H1 (cell line): ENCODE measurements at regions not wholly inside any gene's neighbourhood (a gene's known extent, or its start where the extent isn't known, plus 50 kb on each side); places are given as distances from the start of the nearest gene placed in this dataset.

Experiments used
- CTCF ChIA-PET: fragments of 300-600 bp; sonication (Branson Sonifier 250); formaldehyde crosslinking; loops from one replicate; lab custom pipeline; 2021; ENCODE audit not compliant: partially characterized antibody; lab: Charles Lee
- POLR2A ChIA-PET: fragments of 300-600 bp; sonication (Branson Sonifier 250); formaldehyde crosslinking; loops from one replicate; lab custom pipeline; 2021; ENCODE audit warnings: inconsistent platforms; ENCODE audit not compliant: partially characterized antibody; lab: Charles Lee
- DNase-seq, 2 experiments: peaks; one replicate each; pipeline versions ENCODE4 v3.0.0 to v3.0.0-alpha.2; 2010 to 2022; ENCODE audit warnings: low spot score in 2 of 2, low read depth in 1 of 2, mixed read lengths in 1 of 2
- FAIRE-seq: peaks from 2 replicates; lab custom pipeline; 2011; peaks lifted over from hg19 to GRCh38; lab: Jason Lieb, UNC
- H2AFZ ChIP-seq: 2 replicates; pipeline ENCODE4 v1.8.1; 2012; ENCODE audit warnings: low read length, inconsistent platforms
- H2AK5ac ChIP-seq: 2 replicates; pipeline ENCODE4 v1.6.1; 2013; ENCODE audit warnings: low read depth, low read length
- H2BK120ac ChIP-seq: replicated peaks from 2 replicates; pipeline ENCODE3; 2013; ENCODE audit warnings: low read depth, low read length, inconsistent platforms
- H2BK12ac ChIP-seq: 2 replicates; pipeline ENCODE4 v1.6.1; 2013; ENCODE audit warnings: low read depth, low read length
- H2BK15ac ChIP-seq: 2 replicates; pipeline ENCODE4 v1.6.1; 2013; ENCODE audit warnings: low read length
- H2BK20ac ChIP-seq: 2 replicates; pipeline ENCODE4 v1.6.1; 2013; ENCODE audit warnings: low read length
- H2BK5ac ChIP-seq: 2 replicates; pipeline ENCODE4 v1.6.1; 2013; ENCODE audit warnings: low read depth, low read length
- H3K14ac ChIP-seq: 2 replicates; pipeline ENCODE4 v1.6.1; 2013; ENCODE audit warnings: inconsistent platforms; ENCODE audit not compliant: insufficient read length
- H3K18ac ChIP-seq: 2 replicates; pipeline ENCODE4 v1.6.1; 2013; ENCODE audit warnings: low read length; ENCODE audit errors: extremely low read depth
- H3K23ac ChIP-seq: 2 replicates; pipeline ENCODE4 v1.6.1; 2013; ENCODE audit warnings: inconsistent platforms; ENCODE audit not compliant: insufficient read length
- H3K23me2 ChIP-seq: 2 replicates; pipeline ENCODE4 v1.6.1; 2013; ENCODE audit warnings: low read depth, low read length
- H3K27ac ChIP-seq: 2 replicates; pipeline ENCODE4 v1.6.1; 2011; ENCODE audit warnings: low read depth, low read length, inconsistent platforms
- H3K27me3 ChIP-seq, 4 experiments: replicated peaks in 1 of 4; 1 replicate in 1 of 4; 2 replicates in 3 of 4; pipeline versions ENCODE4 v1.6.1 to v1.8.1; 2011 to 2013; ENCODE audit warnings: low read length in 3 of 4, mild to moderate bottlenecking in 3 of 4, inconsistent platforms in 2 of 4, mixed read lengths in 2 of 4, moderate library complexity in 1 of 4; ENCODE audit not compliant: control insufficient read depth in 3 of 4, insufficient read depth in 3 of 4; ENCODE audit errors: extremely low read depth in 1 of 4
- H3K36me3 ChIP-seq, 4 experiments: 2 replicates each; pipeline versions ENCODE4 v1.6.1 to v1.8.1; 2011 to 2013; ENCODE audit warnings: mild to moderate bottlenecking in 4 of 4, low read length in 3 of 4, moderate library complexity in 2 of 4, control low read depth in 1 of 4, inconsistent platforms in 1 of 4; ENCODE audit not compliant: insufficient read depth in 4 of 4, control insufficient read depth in 2 of 4
- H3K4ac ChIP-seq: replicated peaks from 2 replicates; pipeline ENCODE3; 2013; ENCODE audit warnings: low read length, low read depth, mixed read lengths, inconsistent platforms; ENCODE audit not compliant: insufficient read length
- H3K4me1 ChIP-seq, 4 experiments: replicated peaks in 1 of 4; 1 replicate in 1 of 4; 2 replicates in 3 of 4; pipeline versions ENCODE4 v1.6.1 to v1.8.1; 2011 to 2013; ENCODE audit warnings: low read length in 3 of 4, inconsistent platforms in 2 of 4, mixed read lengths in 1 of 4; ENCODE audit not compliant: insufficient read depth in 4 of 4, control insufficient read depth in 3 of 4
- H3K4me2 ChIP-seq, 2 experiments: 2 replicates each; pipeline versions ENCODE4 v1.6.1 to v1.8.1; 2011 to 2013; ENCODE audit warnings: low read depth in 2 of 2, low read length in 2 of 2, control low read depth in 1 of 2, inconsistent platforms in 1 of 2, mild to moderate bottlenecking in 1 of 2; ENCODE audit not compliant: insufficient read depth in 1 of 2
- H3K4me3 ChIP-seq, 4 experiments: fragments of 200-600, 300-600 bp in 1 of 4; sonication (generic), shearing (Covaris generic), sonication (Bioruptor Twin) in 1 of 4; 2 replicates each; pipeline versions ENCODE4 v1.5.1 to v1.8.1; 2011 to 2016; ENCODE audit warnings: low read length in 4 of 4, low read depth in 3 of 4, control low read depth in 2 of 4, inconsistent platforms in 2 of 4, mild to moderate bottlenecking in 2 of 4, mixed read lengths in 1 of 4, moderate library complexity in 1 of 4; ENCODE audit not compliant: insufficient read depth in 2 of 4; ENCODE audit errors: extremely low read depth in 1 of 4
- H3K56ac ChIP-seq: replicated peaks from 2 replicates; pipeline ENCODE3; 2013; ENCODE audit warnings: low read depth, mild to moderate bottlenecking, mixed read lengths, low read length, inconsistent platforms; ENCODE audit not compliant: insufficient read length
- H3K79me1 ChIP-seq: 2 replicates; pipeline ENCODE4 v1.6.1; 2013; ENCODE audit warnings: low read depth, low read length, control low read depth
- H3K79me2 ChIP-seq, 2 experiments: 2 replicates each; pipeline versions ENCODE4 v1.6.1 to v1.8.1; 2012 to 2013; ENCODE audit warnings: low read length in 2 of 2, mild to moderate bottlenecking in 2 of 2, inconsistent platforms in 1 of 2; ENCODE audit not compliant: insufficient read depth in 2 of 2, control insufficient read depth in 1 of 2
- H3K9ac ChIP-seq, 4 experiments: replicated peaks in 1 of 4; 1 replicate in 1 of 4; 2 replicates in 3 of 4; pipeline versions ENCODE4 v1.6.1 to v1.8.1; 2011 to 2013; ENCODE audit warnings: low read depth in 3 of 4, low read length in 3 of 4, control low read depth in 2 of 4, mild to moderate bottlenecking in 2 of 4, moderate library complexity in 2 of 4, inconsistent platforms in 1 of 4; ENCODE audit errors: extremely low read depth in 1 of 4
- H3K9me3 ChIP-seq, 2 experiments: 2 replicates each; pipeline versions ENCODE4 v1.6.1 to v1.8.1; 2012 to 2013; ENCODE audit warnings: mild to moderate bottlenecking in 2 of 2, moderate library complexity in 2 of 2, control low read depth in 1 of 2, inconsistent platforms in 1 of 2, low read depth in 1 of 2, low read length in 1 of 2, mixed read lengths in 1 of 2; ENCODE audit not compliant: insufficient read depth in 2 of 2
- H4K20me1 ChIP-seq, 2 experiments: replicated peaks in 1 of 2; 2 replicates each; pipeline versions ENCODE3 to v1.8.1; 2011 to 2013; ENCODE audit warnings: inconsistent platforms in 2 of 2, low read length in 2 of 2, mild to moderate bottlenecking in 1 of 2; ENCODE audit not compliant: insufficient read depth in 2 of 2, control insufficient read depth in 1 of 2
- H4K5ac ChIP-seq: 2 replicates; pipeline ENCODE4 v1.6.1; 2013; ENCODE audit warnings: low read length, low read depth, mixed read lengths, inconsistent platforms; ENCODE audit not compliant: insufficient read length
- H4K8ac ChIP-seq: 2 replicates; pipeline ENCODE4 v1.8.0; 2013; ENCODE audit warnings: mild to moderate bottlenecking, moderate library complexity, low read length, inconsistent platforms; ENCODE audit not compliant: insufficient read depth; ENCODE audit errors: extremely low read depth
- H4K91ac ChIP-seq: replicated peaks from 2 replicates; pipeline ENCODE3; 2013; ENCODE audit warnings: low read length, mixed read lengths, inconsistent platforms; ENCODE audit not compliant: insufficient read length
- CTBP2 ChIP-seq: IDR thresholded peaks from 2 replicates; pipeline ENCODE4 v1.7.0; 2011; ENCODE audit warnings: borderline replicate concordance, mild to moderate bottlenecking, moderate library complexity, mixed read lengths, low read length; ENCODE audit not compliant: insufficient read depth, insufficient read length
- EP300 ChIP-seq, 2 experiments: IDR thresholded peaks; 1 replicate in 1 of 2; 2 replicates in 1 of 2; pipeline ENCODE4 v1.6.1; 2011 to 2012; ENCODE audit warnings: low read depth in 2 of 2, low read length in 2 of 2, mild to moderate bottlenecking in 2 of 2, borderline replicate concordance in 1 of 2, inconsistent platforms in 1 of 2, moderate library complexity in 1 of 2

GRCh38 chr5:60277941-60278340 lies 384.4 kb upstream of the PDE4D start:
- FAIRE-seq (no peak), DNase-seq (no peak)
- Histone ChIP-seq H2AK5ac (no peak overlapping the region), H3K4me2 (no peak overlapping the region), H2BK120ac (no peak overlapping the region), H4K5ac (no peak overlapping the region), H3K4me3 (no peak overlapping the region), H3K14ac (no peak overlapping the region), H3K36me3 (no peaks in the 10 kb centered on the region), H3K23ac (no peak overlapping the region), H3K9ac (no peak overlapping the region), H3K9me3 (no peaks in the 10 kb centered on the region), H2BK20ac (no peak overlapping the region), H2BK12ac (no peak overlapping the region), H3K4me1 (no peaks in the 10 kb centered on the region), H3K79me2 (no peaks in the 10 kb centered on the region), H3K23me2 (no peaks in the 10 kb centered on the region), H4K8ac (no peak overlapping the region), H3K27me3 (no peaks in the 10 kb centered on the region), H2BK15ac (no peak overlapping the region), H3K79me1 (no peaks in the 10 kb centered on the region), H4K20me1 (no peaks in the 10 kb centered on the region), H4K91ac (no peak overlapping the region), H3K4ac (no peak overlapping the region), H2AFZ (no peak overlapping the region), H3K27ac (no peak overlapping the region), H3K18ac (no peak overlapping the region), H2BK5ac (no peak overlapping the region), H3K56ac (no peak overlapping the region)
- no peak for TF ChIP-seq EP300 (IDR thresholded peaks at IDR 0.05; ENCODE audit: borderline replicate concordance in 1 of 2, low read depth in 2 of 2, low read length in 2 of 2)
- no peak for TF ChIP-seq CTBP2
- CTCF ChIA-PET = interaction anchor here (0.6 to 2.6 kb wide), 2 partner anchors 9 to 68 kb away, joined by 3 to 14 read pairs; no protein-coding TSS in a partner anchor
- POLR2A ChIA-PET = no interaction called here
